Mammary epithelial cell (primary cell): ENCODE measurements at regions not wholly inside any gene's neighbourhood (a gene's known extent, or its start where the extent isn't known, plus 50 kb on each side); places are given as distances from the start of the nearest gene placed in this dataset.

Experiments
- EZH2 ChIP-seq: IDR thresholded peaks from 2 replicates; pipeline ENCODE4 v1.6.1; 2012; ENCODE audit warnings: low read length, inconsistent platforms, borderline replicate concordance
- TF ChIP-seq, protein P1 (sequence below), 2 donors: IDR thresholded peaks in 1 of 2; conservative IDR thresholded peaks in 1 of 2; 2 replicates each; pipeline ENCODE4 v1.5.1; 2011 to 2012; ENCODE audit warnings: inconsistent platforms in 2 of 2, low read length in 2 of 2, mild to moderate bottlenecking in 2 of 2, control low read depth in 1 of 2, low read depth in 1 of 2; ENCODE audit not compliant: insufficient read depth in 1 of 2; ENCODE audit errors: extremely low read depth in 1 of 2

DNA sequence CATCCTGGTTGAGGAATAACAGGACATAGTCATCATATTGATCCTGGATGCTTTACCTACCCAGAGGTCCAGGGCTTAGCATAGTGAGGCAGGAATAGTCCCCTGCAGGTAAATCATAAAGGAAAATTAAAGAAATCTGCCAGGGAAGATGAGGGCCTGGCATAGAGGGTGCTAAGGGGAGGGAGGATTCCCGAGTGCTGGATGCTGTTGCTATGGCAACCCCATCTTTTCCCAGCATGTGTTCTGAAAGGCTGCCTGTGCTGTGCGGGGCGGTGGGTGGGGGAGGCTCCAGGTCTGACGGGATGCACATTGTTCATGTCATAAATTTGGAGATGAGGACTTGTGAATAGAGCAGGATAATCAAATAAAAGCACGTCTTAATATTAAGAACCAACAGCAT is 212.6 kb upstream of the PCSK2 start:
- TF ChIP-seq EZH2 = no peak
- TF ChIP-seq, protein P1, sequence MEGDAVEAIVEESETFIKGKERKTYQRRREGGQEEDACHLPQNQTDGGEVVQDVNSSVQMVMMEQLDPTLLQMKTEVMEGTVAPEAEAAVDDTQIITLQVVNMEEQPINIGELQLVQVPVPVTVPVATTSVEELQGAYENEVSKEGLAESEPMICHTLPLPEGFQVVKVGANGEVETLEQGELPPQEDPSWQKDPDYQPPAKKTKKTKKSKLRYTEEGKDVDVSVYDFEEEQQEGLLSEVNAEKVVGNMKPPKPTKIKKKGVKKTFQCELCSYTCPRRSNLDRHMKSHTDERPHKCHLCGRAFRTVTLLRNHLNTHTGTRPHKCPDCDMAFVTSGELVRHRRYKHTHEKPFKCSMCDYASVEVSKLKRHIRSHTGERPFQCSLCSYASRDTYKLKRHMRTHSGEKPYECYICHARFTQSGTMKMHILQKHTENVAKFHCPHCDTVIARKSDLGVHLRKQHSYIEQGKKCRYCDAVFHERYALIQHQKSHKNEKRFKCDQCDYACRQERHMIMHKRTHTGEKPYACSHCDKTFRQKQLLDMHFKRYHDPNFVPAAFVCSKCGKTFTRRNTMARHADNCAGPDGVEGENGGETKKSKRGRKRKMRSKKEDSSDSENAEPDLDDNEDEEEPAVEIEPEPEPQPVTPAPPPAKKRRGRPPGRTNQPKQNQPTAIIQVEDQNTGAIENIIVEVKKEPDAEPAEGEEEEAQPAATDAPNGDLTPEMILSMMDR (conservative IDR thresholded peaks at IDR 0.05 in 1 of 2, IDR thresholded peaks at IDR 0.05 in 1 of 2; ENCODE audit: extremely low read depth in 1 of 2, insufficient read depth in 1 of 2, low read depth in 1 of 2, low read length in 2 of 2) = no peak
